Retinal pigment epithelial cell (primary cell): ENCODE measurements at regions not wholly inside any gene's neighbourhood (a gene's known extent, or its start where the extent isn't known, plus 50 kb on each side); places are given as distances from the start of the nearest gene placed in this dataset.

Experiments
- DNase-seq: peaks from one replicate; pipeline ENCODE4 v3.0.0-alpha.2; 2010; ENCODE audit warnings: low read depth
- H3K4me3 ChIP-seq: 2 replicates; pipeline ENCODE4 v1.5.1; 2011; ENCODE audit warnings: mild to moderate bottlenecking, low read length, control low read depth, moderate library complexity
- CTCF ChIP-seq: conservative IDR thresholded peaks from 2 replicates; pipeline ENCODE4 v1.5.1; 2011; ENCODE audit warnings: low read depth, low read length, control low read depth, inconsistent platforms

DNA sequence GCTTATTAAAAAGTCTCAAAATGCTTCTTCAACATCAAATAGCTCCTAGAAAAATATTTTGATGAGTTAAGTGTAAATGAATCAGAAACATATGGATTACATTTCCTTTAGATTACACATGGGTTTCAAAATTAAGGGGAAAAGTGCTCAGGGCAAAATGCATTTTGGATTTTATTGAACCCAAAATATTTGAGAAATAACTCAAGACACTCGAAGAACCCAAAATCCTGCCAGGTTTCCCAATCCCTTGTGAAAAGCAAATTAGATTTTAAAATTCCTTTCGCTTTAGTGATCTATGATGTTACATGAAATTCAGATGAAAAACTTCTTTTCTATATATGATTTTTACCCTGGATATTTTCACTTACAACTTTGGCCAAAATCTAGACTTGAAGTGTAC lies 847.4 kb upstream of the SOX9 start:
- no peak for TF ChIP-seq CTCF
- DNase-seq: no peak
- no peak overlapping the region for H3K4me3 ChIP-seq

- H3K4me3 ChIP-seq: no peak overlapping the region
- TF ChIP-seq CTCF: no peak
- no peak for DNase-seq
These were observed 844.7 kb upstream of the SOX9 start for GRCh38 chr17:71276079-71276478.

DNA sequence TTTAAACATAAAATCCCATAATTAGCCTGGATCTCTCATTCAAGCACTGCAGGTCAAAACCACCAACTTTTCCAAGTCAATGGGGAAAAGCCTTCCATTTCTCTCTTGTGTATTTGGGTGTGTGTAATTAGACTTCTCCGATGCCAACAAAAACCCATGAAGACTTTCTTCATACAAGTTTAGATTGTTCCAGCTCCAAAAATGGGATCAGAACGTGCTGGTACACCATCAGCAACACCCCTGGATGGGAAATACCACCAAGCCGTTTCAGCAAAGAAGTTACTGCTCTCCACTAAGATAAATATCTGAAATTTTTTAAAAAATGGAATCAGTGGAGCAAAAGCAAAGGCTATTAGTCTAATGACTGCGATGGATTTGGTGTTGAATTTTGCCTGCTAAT lies 837.3 kb upstream of the SOX9 start:
- no peak for TF ChIP-seq CTCF
- no peak for DNase-seq
- H3K4me3 ChIP-seq: no peak overlapping the region

- no peak overlapping the region for H3K4me3 ChIP-seq
- no peak for DNase-seq
- TF ChIP-seq CTCF: no peak
These were observed 836.6 kb upstream of the SOX9 start for GRCh38 chr17:71284032-71284755.

DNA sequence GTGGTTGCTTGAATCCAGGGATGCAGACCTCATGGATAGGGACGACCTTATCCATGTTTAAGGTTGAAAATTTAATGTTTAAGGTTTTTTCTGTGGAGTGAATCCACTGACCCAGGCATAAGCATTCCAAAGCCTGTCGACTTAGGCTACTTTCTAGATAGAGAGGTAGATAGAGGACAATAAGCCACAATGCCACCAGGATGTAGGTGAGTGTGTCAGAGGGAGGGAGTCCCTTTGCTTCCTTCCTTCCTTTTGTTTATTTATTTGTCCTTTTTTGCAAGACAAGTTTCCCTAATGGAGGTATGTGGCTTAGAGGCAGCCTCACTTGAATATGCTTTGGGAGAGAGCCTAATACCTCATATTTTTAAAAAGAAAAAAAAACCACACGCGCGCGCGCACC lies 834.2 kb upstream of the SOX9 start:
- DNase-seq: no peak
- TF ChIP-seq CTCF: no peak
- no peak overlapping the region for H3K4me3 ChIP-seq

DNA sequence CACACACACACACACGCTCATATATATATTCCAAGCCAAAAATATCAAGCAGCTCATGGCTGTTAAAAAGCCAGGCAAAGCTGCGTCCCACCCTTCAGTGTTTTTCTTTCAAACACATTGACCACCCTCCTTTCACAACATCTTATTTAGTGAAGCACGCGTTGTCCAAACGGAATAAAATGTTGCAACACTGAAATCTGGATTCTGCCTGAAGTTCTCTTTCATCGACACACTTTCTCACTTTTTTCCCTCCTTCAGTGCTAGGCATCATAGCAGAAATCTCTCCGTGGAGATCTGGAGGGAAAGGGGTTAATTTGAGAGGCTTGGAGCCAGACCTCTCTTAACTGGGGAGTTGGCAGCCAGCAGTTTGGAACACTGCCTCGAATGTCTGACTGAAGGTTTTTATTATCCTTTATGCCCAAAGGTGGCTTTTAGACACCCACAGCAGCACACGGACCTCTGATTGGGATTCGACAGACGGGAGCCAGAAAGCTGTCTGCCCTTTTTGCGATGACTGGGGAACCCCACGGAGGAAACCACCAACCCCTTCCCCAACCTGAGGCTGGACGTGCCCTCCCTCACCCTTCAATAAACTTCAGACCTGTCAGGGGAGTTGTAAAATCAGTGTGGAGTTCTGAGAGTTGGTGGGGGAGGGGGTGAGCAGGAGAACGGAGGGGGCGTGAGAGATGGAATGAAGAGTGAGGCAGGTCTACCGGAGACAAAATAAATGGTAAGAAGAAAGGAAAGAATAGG lies 833.6 kb upstream of the SOX9 start:
- no peak for TF ChIP-seq CTCF
- H3K4me3 ChIP-seq: no peak overlapping the region
- no peak for DNase-seq

DNA sequence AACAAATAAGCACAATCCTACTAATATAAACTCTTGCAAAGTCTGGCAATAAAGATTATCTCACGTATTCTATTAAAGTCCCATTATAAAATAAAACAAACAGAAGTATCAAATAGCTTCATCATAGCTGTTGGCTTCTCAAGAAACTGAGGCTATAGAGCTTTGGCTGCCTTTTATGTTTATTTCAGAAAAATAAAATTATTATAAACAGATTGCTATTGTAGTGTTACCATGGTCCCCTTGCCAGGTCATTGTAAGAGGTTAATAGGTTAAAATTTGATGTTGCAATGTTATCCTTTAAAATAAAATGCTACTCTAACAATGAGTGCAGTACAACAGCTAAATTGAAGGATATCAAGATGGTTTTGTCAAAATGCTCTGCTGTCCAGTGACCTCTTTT lies 828.8 kb upstream of the SOX9 start:
- no peak for TF ChIP-seq CTCF
- H3K4me3 ChIP-seq: no peak overlapping the region
- DNase-seq: no peak
